GM12878 (cell line): ENCODE measurements at regions not wholly inside any gene's neighbourhood (a gene's known extent, or its start where the extent isn't known, plus 50 kb on each side); places are given as distances from the start of the nearest gene placed in this dataset.

Experiments
- ATAC-seq: fragments of 200-7000 bp; cut with Tn5 transposase; 3 replicates; pipeline ENCODE4 v1.9.1; 2020; ENCODE audit warnings: mild to moderate bottlenecking, moderate library complexity
- BruUV-seq: library from RNA; stranded (reverse); fragments of 400-500 nt; replicated peaks from 2 replicates; lab custom pipeline; 2021; lab: Mats Ljungman, UMichigan
- CTCF ChIA-PET: fragments of 300-600 bp; sonication (Branson Sonifier 250); formaldehyde crosslinking; extraction: SDS; loops from one replicate; lab custom pipeline; 2021; ENCODE audit warnings: inconsistent platforms; lab: Yijun Ruan, JAX
- POLR2A ChIA-PET: fragments of 350-600 bp; formaldehyde crosslinking; extraction: SDS; loops from one replicate; lab custom pipeline; 2021; ENCODE audit warnings: inconsistent platforms; lab: Charles Lee
- RAD21 ChIA-PET: fragments of 300-600 bp; sonication (Branson Sonifier 250); formaldehyde crosslinking; loops from one replicate; lab custom pipeline; 2023; ENCODE audit warnings: antibody characterized with exemption; ENCODE audit not compliant: unreplicated experiment; lab: Charles Lee
- SMC1A ChIA-PET: fragments of 300-600 bp; sonication (Branson Sonifier 250); formaldehyde crosslinking; loops from one replicate; lab custom pipeline; 2023; ENCODE audit not compliant: unreplicated experiment, uncharacterized antibody; lab: Charles Lee
- DNase-seq: peaks from one replicate; pipeline ENCODE4 v3.0.0-alpha.2; 2011; ENCODE audit warnings: low read depth, low spot score
- FAIRE-seq: peaks from 3 replicates; lab custom pipeline; 2011; peaks lifted over from hg19 to GRCh38; lab: Jason Lieb, UNC
- H2AFZ ChIP-seq: 2 replicates; pipeline ENCODE4 v1.6.0; 2011; ENCODE audit warnings: low read depth, low read length, control low read depth; ENCODE audit not compliant: control insufficient read depth
- H3K27ac ChIP-seq: 2 replicates; pipeline ENCODE4 v1.5.1; 2011; ENCODE audit warnings: control low read depth; ENCODE audit not compliant: control insufficient read depth, insufficient read depth
- H3K27me3 ChIP-seq, 2 experiments: replicated peaks in 1 of 2; 2 replicates each; pipeline versions ENCODE4 v1.6.0 to v1.6.1; 2011; ENCODE audit warnings: low read length in 1 of 2; ENCODE audit not compliant: control insufficient read depth in 2 of 2, insufficient read depth in 2 of 2
- H3K36me3 ChIP-seq, 2 experiments: 2 replicates each; pipeline ENCODE4 v1.5.1; 2011; ENCODE audit warnings: low read length in 1 of 2; ENCODE audit not compliant: control insufficient read depth in 2 of 2, insufficient read depth in 2 of 2
- H3K4me1 ChIP-seq: 2 replicates; pipeline ENCODE4 v1.6.1; 2011; ENCODE audit warnings: mild to moderate bottlenecking, low read length, moderate library complexity, mixed read lengths; ENCODE audit not compliant: control insufficient read depth, insufficient read depth
- H3K4me2 ChIP-seq: 2 replicates; pipeline ENCODE4 v1.6.0; 2011; ENCODE audit warnings: control low read depth; ENCODE audit not compliant: control insufficient read depth, insufficient read depth
- H3K4me3 ChIP-seq: fragments of 200-600 bp; sonication (generic); 2 replicates; pipeline ENCODE4 v1.5.1; 2016
- H3K79me2 ChIP-seq: 2 replicates; pipeline ENCODE4 v1.6.0; 2011; ENCODE audit warnings: low read length; ENCODE audit not compliant: control insufficient read depth, insufficient read depth
- H3K9ac ChIP-seq: 2 replicates; pipeline ENCODE4 v1.8.0; 2011; ENCODE audit warnings: low read length, control low read depth, mixed read lengths; ENCODE audit not compliant: control insufficient read depth, insufficient read depth
- H3K9me3 ChIP-seq: replicated peaks from 3 replicates; pipeline ENCODE4 v1.5.1; 2011; ENCODE audit warnings: mild to moderate bottlenecking, low read length; ENCODE audit not compliant: control insufficient read depth, insufficient read depth
- H4K20me1 ChIP-seq: 2 replicates; pipeline ENCODE4 v1.6.0; 2011; ENCODE audit not compliant: control insufficient read depth, insufficient read depth
- BACH1 ChIP-seq: fragments of 450-650 bp; IDR thresholded peaks from 2 replicates; pipeline ENCODE4 v1.6.1; 2017; ENCODE audit warnings: mild to moderate bottlenecking, borderline replicate concordance
- EED ChIP-seq: sonication (generic); IDR thresholded peaks from 2 replicates; pipeline ENCODE4 v1.6.1; 2016; ENCODE audit warnings: antibody characterized with exemption, low read depth
- KDM1A ChIP-seq: fragments of 200-600 bp; sonication (generic); IDR thresholded peaks from 2 replicates; pipeline ENCODE4 v1.6.1; 2016; ENCODE audit warnings: borderline replicate concordance
- SMAD1 ChIP-seq: fragments of 450-650 bp; IDR thresholded peaks from 2 replicates; pipeline ENCODE4 v1.6.1; 2018; ENCODE audit warnings: mild to moderate bottlenecking, low read depth; ENCODE audit not compliant: partially characterized antibody
- SMAD5 ChIP-seq: IDR thresholded peaks from 2 replicates; pipeline ENCODE4 v1.6.1; 2016; ENCODE audit warnings: antibody characterized with exemption, low read depth
- SREBF1 ChIP-seq: IDR thresholded peaks from 2 replicates; pipeline ENCODE4 v1.6.1; 2012; ENCODE audit warnings: mild to moderate bottlenecking, low read length
- YY1 ChIP-seq: IDR thresholded peaks from 2 replicates; pipeline ENCODE4 v1.6.1; 2011; ENCODE audit warnings: low read depth, mild to moderate bottlenecking, low read length
- ZNF207 ChIP-seq: fragments of 450-650 bp; IDR thresholded peaks from 2 replicates; pipeline ENCODE4 v1.6.1; 2014; ENCODE audit warnings: antibody characterized with exemption, mild to moderate bottlenecking, borderline replicate concordance
- WGBS: methylation state at CpG from one replicate; pipeline ENCODE4 v1.1.6; 2016; ENCODE audit warnings: low lambda C conversion rate; ENCODE audit not compliant: insufficient replicate concordance, insufficient coverage; ENCODE audit errors: missing lambda C conversion rate; 5-methylcytosine and 5-hydroxymethylcytosine counted together
- in situ Hi-C: fragments of 300-500 bp; cut with MboI; formaldehyde crosslinking; loops from 9 replicates; pipeline ENCODE4 v1.14.3; 2018; ENCODE audit warnings: mixed read lengths
- intact Hi-C: fragments of 100-400 bp; cut with micrococcal nuclease; formaldehyde crosslinking; loops from one replicate; pipeline ENCODE4 v1.14.2; 2022; ENCODE audit not compliant: unreplicated experiment
- TF ChIP-seq, protein P1 (sequence below): fragments of 450-650 bp; IDR thresholded peaks from 2 replicates; pipeline ENCODE4 v1.6.1; 2016; ENCODE audit warnings: mild to moderate bottlenecking
- TF ChIP-seq, protein P2 (sequence below): fragments of 450-650 bp; IDR thresholded peaks from 2 replicates; pipeline ENCODE4 v1.6.1; 2017; ENCODE audit warnings: mild to moderate bottlenecking, moderate library complexity
- TF ChIP-seq, protein P3 (sequence below): IDR thresholded peaks from 2 replicates; pipeline ENCODE4 v1.6.1; 2011; ENCODE audit warnings: low read depth, low read length, improper control_type of control experiment, borderline replicate concordance
- TF ChIP-seq, protein P4 (sequence below): IDR thresholded peaks from 2 replicates; pipeline ENCODE4 v1.6.1; 2012; ENCODE audit warnings: improper control_type of control experiment, low read depth, low read length; ENCODE audit not compliant: insufficient replicate concordance
- TF ChIP-seq, protein P5 (sequence below): fragments of 450-650 bp; IDR thresholded peaks from 2 replicates; pipeline ENCODE4 v1.6.1; 2016; ENCODE audit warnings: mild to moderate bottlenecking

DNA sequence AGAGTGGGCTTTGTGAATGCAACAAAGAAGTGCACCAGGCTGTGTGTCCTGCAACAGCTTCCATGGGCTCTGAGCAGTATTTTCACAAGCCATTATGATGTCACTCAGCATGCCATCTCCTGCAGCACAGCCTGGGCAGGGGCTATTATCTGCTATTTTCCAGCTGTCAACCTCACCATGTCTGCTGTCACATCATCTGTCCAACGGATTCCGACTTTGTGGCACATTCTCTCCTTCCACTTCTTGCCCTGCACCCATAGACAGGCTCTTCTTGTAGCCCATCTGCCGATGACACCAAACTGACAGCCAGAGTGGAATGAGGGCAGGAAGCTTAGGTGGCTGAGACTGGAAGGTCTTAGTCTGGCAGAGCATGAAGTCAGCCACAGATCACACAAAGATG lies 691.9 kb downstream of the NTRK3 start:
- ChIA-PET RAD21 (no interaction called here), SMC1A (no interaction called here), CTCF (no interaction called here), POLR2A (no interaction called here)
- no peaks in the 10 kb centered on the region for H3K79me2 ChIP-seq
- no peak for DNase-seq
- in situ Hi-C loops = no loop called here
- no peak overlapping the region for H3K27ac ChIP-seq
- no peak overlapping the region for H3K4me2 ChIP-seq
- no peaks in the 10 kb centered on the region for H3K9me3 ChIP-seq
- no peak for ATAC-seq
- no peak for FAIRE-seq
- WGBS = 2% methylated on average over 3 of the region's 3 CpGs
- H3K27me3 ChIP-seq = no peaks in the 10 kb centered on the region
- H3K4me3 ChIP-seq = no peak overlapping the region
- no peaks in the 10 kb centered on the region for H3K4me1 ChIP-seq
- intact Hi-C loops = no loop called here
- BruUV-seq = no TSS peak
- no peak overlapping the region for H3K9ac ChIP-seq
- no peaks in the 10 kb centered on the region for H3K36me3 ChIP-seq
- H4K20me1 ChIP-seq = no peaks in the 10 kb centered on the region
- no peak overlapping the region for H2AFZ ChIP-seq
- TF ChIP-seq, protein P1, sequence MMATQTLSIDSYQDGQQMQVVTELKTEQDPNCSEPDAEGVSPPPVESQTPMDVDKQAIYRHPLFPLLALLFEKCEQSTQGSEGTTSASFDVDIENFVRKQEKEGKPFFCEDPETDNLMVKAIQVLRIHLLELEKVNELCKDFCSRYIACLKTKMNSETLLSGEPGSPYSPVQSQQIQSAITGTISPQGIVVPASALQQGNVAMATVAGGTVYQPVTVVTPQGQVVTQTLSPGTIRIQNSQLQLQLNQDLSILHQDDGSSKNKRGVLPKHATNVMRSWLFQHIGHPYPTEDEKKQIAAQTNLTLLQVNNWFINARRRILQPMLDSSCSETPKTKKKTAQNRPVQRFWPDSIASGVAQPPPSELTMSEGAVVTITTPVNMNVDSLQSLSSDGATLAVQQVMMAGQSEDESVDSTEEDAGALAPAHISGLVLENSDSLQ = no peak
- no peak for TF ChIP-seq ZNF207
- no peak for TF ChIP-seq SREBF1
- no peak for TF ChIP-seq BACH1
- TF ChIP-seq SMAD1 = no peak
- no peak for TF ChIP-seq YY1
- TF ChIP-seq KDM1A = no peak
- TF ChIP-seq, protein P2, sequence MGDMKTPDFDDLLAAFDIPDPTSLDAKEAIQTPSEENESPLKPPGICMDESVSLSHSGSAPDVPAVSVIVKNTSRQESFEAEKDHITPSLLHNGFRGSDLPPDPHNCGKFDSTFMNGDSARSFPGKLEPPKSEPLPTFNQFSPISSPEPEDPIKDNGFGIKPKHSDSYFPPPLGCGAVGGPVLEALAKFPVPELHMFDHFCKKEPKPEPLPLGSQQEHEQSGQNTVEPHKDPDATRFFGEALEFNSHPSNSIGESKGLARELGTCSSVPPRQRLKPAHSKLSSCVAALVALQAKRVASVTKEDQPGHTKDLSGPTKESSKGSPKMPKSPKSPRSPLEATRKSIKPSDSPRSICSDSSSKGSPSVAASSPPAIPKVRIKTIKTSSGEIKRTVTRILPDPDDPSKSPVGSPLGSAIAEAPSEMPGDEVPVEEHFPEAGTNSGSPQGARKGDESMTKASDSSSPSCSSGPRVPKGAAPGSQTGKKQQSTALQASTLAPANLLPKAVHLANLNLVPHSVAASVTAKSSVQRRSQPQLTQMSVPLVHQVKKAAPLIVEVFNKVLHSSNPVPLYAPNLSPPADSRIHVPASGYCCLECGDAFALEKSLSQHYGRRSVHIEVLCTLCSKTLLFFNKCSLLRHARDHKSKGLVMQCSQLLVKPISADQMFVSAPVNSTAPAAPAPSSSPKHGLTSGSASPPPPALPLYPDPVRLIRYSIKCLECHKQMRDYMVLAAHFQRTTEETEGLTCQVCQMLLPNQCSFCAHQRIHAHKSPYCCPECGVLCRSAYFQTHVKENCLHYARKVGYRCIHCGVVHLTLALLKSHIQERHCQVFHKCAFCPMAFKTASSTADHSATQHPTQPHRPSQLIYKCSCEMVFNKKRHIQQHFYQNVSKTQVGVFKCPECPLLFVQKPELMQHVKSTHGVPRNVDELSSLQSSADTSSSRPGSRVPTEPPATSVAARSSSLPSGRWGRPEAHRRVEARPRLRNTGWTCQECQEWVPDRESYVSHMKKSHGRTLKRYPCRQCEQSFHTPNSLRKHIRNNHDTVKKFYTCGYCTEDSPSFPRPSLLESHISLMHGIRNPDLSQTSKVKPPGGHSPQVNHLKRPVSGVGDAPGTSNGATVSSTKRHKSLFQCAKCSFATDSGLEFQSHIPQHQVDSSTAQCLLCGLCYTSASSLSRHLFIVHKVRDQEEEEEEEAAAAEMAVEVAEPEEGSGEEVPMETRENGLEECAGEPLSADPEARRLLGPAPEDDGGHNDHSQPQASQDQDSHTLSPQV = no peak
- TF ChIP-seq, protein P3, sequence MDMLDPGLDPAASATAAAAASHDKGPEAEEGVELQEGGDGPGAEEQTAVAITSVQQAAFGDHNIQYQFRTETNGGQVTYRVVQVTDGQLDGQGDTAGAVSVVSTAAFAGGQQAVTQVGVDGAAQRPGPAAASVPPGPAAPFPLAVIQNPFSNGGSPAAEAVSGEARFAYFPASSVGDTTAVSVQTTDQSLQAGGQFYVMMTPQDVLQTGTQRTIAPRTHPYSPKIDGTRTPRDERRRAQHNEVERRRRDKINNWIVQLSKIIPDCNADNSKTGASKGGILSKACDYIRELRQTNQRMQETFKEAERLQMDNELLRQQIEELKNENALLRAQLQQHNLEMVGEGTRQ = no peak
- TF ChIP-seq EED = no peak
- TF ChIP-seq, protein P4, sequence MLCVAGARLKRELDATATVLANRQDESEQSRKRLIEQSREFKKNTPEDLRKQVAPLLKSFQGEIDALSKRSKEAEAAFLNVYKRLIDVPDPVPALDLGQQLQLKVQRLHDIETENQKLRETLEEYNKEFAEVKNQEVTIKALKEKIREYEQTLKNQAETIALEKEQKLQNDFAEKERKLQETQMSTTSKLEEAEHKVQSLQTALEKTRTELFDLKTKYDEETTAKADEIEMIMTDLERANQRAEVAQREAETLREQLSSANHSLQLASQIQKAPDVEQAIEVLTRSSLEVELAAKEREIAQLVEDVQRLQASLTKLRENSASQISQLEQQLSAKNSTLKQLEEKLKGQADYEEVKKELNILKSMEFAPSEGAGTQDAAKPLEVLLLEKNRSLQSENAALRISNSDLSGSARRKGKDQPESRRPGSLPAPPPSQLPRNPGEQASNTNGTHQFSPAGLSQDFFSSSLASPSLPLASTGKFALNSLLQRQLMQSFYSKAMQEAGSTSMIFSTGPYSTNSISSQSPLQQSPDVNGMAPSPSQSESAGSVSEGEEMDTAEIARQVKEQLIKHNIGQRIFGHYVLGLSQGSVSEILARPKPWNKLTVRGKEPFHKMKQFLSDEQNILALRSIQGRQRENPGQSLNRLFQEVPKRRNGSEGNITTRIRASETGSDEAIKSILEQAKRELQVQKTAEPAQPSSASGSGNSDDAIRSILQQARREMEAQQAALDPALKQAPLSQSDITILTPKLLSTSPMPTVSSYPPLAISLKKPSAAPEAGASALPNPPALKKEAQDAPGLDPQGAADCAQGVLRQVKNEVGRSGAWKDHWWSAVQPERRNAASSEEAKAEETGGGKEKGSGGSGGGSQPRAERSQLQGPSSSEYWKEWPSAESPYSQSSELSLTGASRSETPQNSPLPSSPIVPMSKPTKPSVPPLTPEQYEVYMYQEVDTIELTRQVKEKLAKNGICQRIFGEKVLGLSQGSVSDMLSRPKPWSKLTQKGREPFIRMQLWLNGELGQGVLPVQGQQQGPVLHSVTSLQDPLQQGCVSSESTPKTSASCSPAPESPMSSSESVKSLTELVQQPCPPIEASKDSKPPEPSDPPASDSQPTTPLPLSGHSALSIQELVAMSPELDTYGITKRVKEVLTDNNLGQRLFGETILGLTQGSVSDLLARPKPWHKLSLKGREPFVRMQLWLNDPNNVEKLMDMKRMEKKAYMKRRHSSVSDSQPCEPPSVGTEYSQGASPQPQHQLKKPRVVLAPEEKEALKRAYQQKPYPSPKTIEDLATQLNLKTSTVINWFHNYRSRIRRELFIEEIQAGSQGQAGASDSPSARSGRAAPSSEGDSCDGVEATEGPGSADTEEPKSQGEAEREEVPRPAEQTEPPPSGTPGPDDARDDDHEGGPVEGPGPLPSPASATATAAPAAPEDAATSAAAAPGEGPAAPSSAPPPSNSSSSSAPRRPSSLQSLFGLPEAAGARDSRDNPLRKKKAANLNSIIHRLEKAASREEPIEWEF = no peak
- TF ChIP-seq SMAD5 = no peak
- TF ChIP-seq, protein P5, sequence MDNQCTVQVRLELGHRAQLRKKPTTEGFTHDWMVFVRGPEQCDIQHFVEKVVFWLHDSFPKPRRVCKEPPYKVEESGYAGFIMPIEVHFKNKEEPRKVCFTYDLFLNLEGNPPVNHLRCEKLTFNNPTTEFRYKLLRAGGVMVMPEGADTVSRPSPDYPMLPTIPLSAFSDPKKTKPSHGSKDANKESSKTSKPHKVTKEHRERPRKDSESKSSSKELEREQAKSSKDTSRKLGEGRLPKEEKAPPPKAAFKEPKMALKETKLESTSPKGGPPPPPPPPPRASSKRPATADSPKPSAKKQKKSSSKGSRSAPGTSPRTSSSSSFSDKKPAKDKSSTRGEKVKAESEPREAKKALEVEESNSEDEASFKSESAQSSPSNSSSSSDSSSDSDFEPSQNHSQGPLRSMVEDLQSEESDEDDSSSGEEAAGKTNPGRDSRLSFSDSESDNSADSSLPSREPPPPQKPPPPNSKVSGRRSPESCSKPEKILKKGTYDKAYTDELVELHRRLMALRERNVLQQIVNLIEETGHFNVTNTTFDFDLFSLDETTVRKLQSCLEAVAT = no peak
